Sigmoid colon (tissue), 3 donors: ENCODE measurements at regions not wholly inside any gene's neighbourhood (a gene's known extent, or its start where the extent isn't known, plus 50 kb on each side); places are given as distances from the start of the nearest gene placed in this dataset.

Experiments used
- CTCF ChIP-seq, 4 experiments: fragments of 450-650 bp in 3 of 4; fragments of 200-600 bp in 1 of 4; IDR thresholded peaks; one replicate each; pipeline ENCODE4 v1.5.1; 2016 to 2019; ENCODE audit warnings: antibody characterized with exemption in 4 of 4, mild to moderate bottlenecking in 3 of 4, moderate library complexity in 2 of 4
- POLR2A ChIP-seq, 2 donors: fragments of 450-650 bp; IDR thresholded peaks; one replicate each; pipeline ENCODE4 v1.6.1; 2016; ENCODE audit warnings: antibody characterized with exemption in 2 of 2, mild to moderate bottlenecking in 2 of 2, moderate library complexity in 2 of 2

- TF ChIP-seq CTCF (IDR thresholded peaks at IDR 0.05), result no peak
- TF ChIP-seq POLR2A (IDR thresholded peaks at IDR 0.05), result no peak
Observed at GRCh38 chr6:152811785-152812184, 61.2 kb downstream of the VIP start.
